H1 (cell line): ENCODE measurements at regions not wholly inside any gene's neighbourhood (a gene's known extent, or its start where the extent isn't known, plus 50 kb on each side); places are given as distances from the start of the nearest gene placed in this dataset.

Source experiments
- CTCF ChIA-PET: fragments of 300-600 bp; sonication (Branson Sonifier 250); formaldehyde crosslinking; loops from one replicate; lab custom pipeline; 2021; ENCODE audit not compliant: partially characterized antibody; lab: Charles Lee
- POLR2A ChIA-PET: fragments of 300-600 bp; sonication (Branson Sonifier 250); formaldehyde crosslinking; loops from one replicate; lab custom pipeline; 2021; ENCODE audit warnings: inconsistent platforms; ENCODE audit not compliant: partially characterized antibody; lab: Charles Lee
- DNase-seq, 2 experiments: peaks; one replicate each; pipeline versions ENCODE4 v3.0.0 to v3.0.0-alpha.2; 2010 to 2022; ENCODE audit warnings: low spot score in 2 of 2, low read depth in 1 of 2, mixed read lengths in 1 of 2
- FAIRE-seq: peaks from 2 replicates; lab custom pipeline; 2011; peaks lifted over from hg19 to GRCh38; lab: Jason Lieb, UNC
- H2AFZ ChIP-seq: 2 replicates; pipeline ENCODE4 v1.8.1; 2012; ENCODE audit warnings: low read length, inconsistent platforms
- H2AK5ac ChIP-seq: 2 replicates; pipeline ENCODE4 v1.6.1; 2013; ENCODE audit warnings: low read depth, low read length
- H2BK120ac ChIP-seq: replicated peaks from 2 replicates; pipeline ENCODE3; 2013; ENCODE audit warnings: low read depth, low read length, inconsistent platforms
- H2BK12ac ChIP-seq: 2 replicates; pipeline ENCODE4 v1.6.1; 2013; ENCODE audit warnings: low read depth, low read length
- H2BK15ac ChIP-seq: 2 replicates; pipeline ENCODE4 v1.6.1; 2013; ENCODE audit warnings: low read length
- H2BK20ac ChIP-seq: 2 replicates; pipeline ENCODE4 v1.6.1; 2013; ENCODE audit warnings: low read length
- H2BK5ac ChIP-seq: 2 replicates; pipeline ENCODE4 v1.6.1; 2013; ENCODE audit warnings: low read depth, low read length
- H3K14ac ChIP-seq: 2 replicates; pipeline ENCODE4 v1.6.1; 2013; ENCODE audit warnings: inconsistent platforms; ENCODE audit not compliant: insufficient read length
- H3K18ac ChIP-seq: 2 replicates; pipeline ENCODE4 v1.6.1; 2013; ENCODE audit warnings: low read length; ENCODE audit errors: extremely low read depth
- H3K23ac ChIP-seq: 2 replicates; pipeline ENCODE4 v1.6.1; 2013; ENCODE audit warnings: inconsistent platforms; ENCODE audit not compliant: insufficient read length
- H3K23me2 ChIP-seq: 2 replicates; pipeline ENCODE4 v1.6.1; 2013; ENCODE audit warnings: low read depth, low read length
- H3K27ac ChIP-seq: 2 replicates; pipeline ENCODE4 v1.6.1; 2011; ENCODE audit warnings: low read depth, low read length, inconsistent platforms
- H3K27me3 ChIP-seq, 4 experiments: replicated peaks in 1 of 4; 1 replicate in 1 of 4; 2 replicates in 3 of 4; pipeline versions ENCODE4 v1.6.1 to v1.8.1; 2011 to 2013; ENCODE audit warnings: low read length in 3 of 4, mild to moderate bottlenecking in 3 of 4, inconsistent platforms in 2 of 4, mixed read lengths in 2 of 4, moderate library complexity in 1 of 4; ENCODE audit not compliant: control insufficient read depth in 3 of 4, insufficient read depth in 3 of 4; ENCODE audit errors: extremely low read depth in 1 of 4
- H3K36me3 ChIP-seq, 4 experiments: 2 replicates each; pipeline versions ENCODE4 v1.6.1 to v1.8.1; 2011 to 2013; ENCODE audit warnings: mild to moderate bottlenecking in 4 of 4, low read length in 3 of 4, moderate library complexity in 2 of 4, control low read depth in 1 of 4, inconsistent platforms in 1 of 4; ENCODE audit not compliant: insufficient read depth in 4 of 4, control insufficient read depth in 2 of 4
- H3K4ac ChIP-seq: replicated peaks from 2 replicates; pipeline ENCODE3; 2013; ENCODE audit warnings: low read length, low read depth, mixed read lengths, inconsistent platforms; ENCODE audit not compliant: insufficient read length
- H3K4me1 ChIP-seq, 4 experiments: replicated peaks in 1 of 4; 1 replicate in 1 of 4; 2 replicates in 3 of 4; pipeline versions ENCODE4 v1.6.1 to v1.8.1; 2011 to 2013; ENCODE audit warnings: low read length in 3 of 4, inconsistent platforms in 2 of 4, mixed read lengths in 1 of 4; ENCODE audit not compliant: insufficient read depth in 4 of 4, control insufficient read depth in 3 of 4
- H3K4me2 ChIP-seq, 2 experiments: 2 replicates each; pipeline versions ENCODE4 v1.6.1 to v1.8.1; 2011 to 2013; ENCODE audit warnings: low read depth in 2 of 2, low read length in 2 of 2, control low read depth in 1 of 2, inconsistent platforms in 1 of 2, mild to moderate bottlenecking in 1 of 2; ENCODE audit not compliant: insufficient read depth in 1 of 2
- H3K4me3 ChIP-seq, 4 experiments: fragments of 200-600, 300-600 bp in 1 of 4; sonication (generic), shearing (Covaris generic), sonication (Bioruptor Twin) in 1 of 4; 2 replicates each; pipeline versions ENCODE4 v1.5.1 to v1.8.1; 2011 to 2016; ENCODE audit warnings: low read length in 4 of 4, low read depth in 3 of 4, control low read depth in 2 of 4, inconsistent platforms in 2 of 4, mild to moderate bottlenecking in 2 of 4, mixed read lengths in 1 of 4, moderate library complexity in 1 of 4; ENCODE audit not compliant: insufficient read depth in 2 of 4; ENCODE audit errors: extremely low read depth in 1 of 4
- H3K56ac ChIP-seq: replicated peaks from 2 replicates; pipeline ENCODE3; 2013; ENCODE audit warnings: low read depth, mild to moderate bottlenecking, mixed read lengths, low read length, inconsistent platforms; ENCODE audit not compliant: insufficient read length
- H3K79me1 ChIP-seq: 2 replicates; pipeline ENCODE4 v1.6.1; 2013; ENCODE audit warnings: low read depth, low read length, control low read depth
- H3K79me2 ChIP-seq, 2 experiments: 2 replicates each; pipeline versions ENCODE4 v1.6.1 to v1.8.1; 2012 to 2013; ENCODE audit warnings: low read length in 2 of 2, mild to moderate bottlenecking in 2 of 2, inconsistent platforms in 1 of 2; ENCODE audit not compliant: insufficient read depth in 2 of 2, control insufficient read depth in 1 of 2
- H3K9ac ChIP-seq, 4 experiments: replicated peaks in 1 of 4; 1 replicate in 1 of 4; 2 replicates in 3 of 4; pipeline versions ENCODE4 v1.6.1 to v1.8.1; 2011 to 2013; ENCODE audit warnings: low read depth in 3 of 4, low read length in 3 of 4, control low read depth in 2 of 4, mild to moderate bottlenecking in 2 of 4, moderate library complexity in 2 of 4, inconsistent platforms in 1 of 4; ENCODE audit errors: extremely low read depth in 1 of 4
- H3K9me3 ChIP-seq, 2 experiments: 2 replicates each; pipeline versions ENCODE4 v1.6.1 to v1.8.1; 2012 to 2013; ENCODE audit warnings: mild to moderate bottlenecking in 2 of 2, moderate library complexity in 2 of 2, control low read depth in 1 of 2, inconsistent platforms in 1 of 2, low read depth in 1 of 2, low read length in 1 of 2, mixed read lengths in 1 of 2; ENCODE audit not compliant: insufficient read depth in 2 of 2
- H4K20me1 ChIP-seq, 2 experiments: replicated peaks in 1 of 2; 2 replicates each; pipeline versions ENCODE3 to v1.8.1; 2011 to 2013; ENCODE audit warnings: inconsistent platforms in 2 of 2, low read length in 2 of 2, mild to moderate bottlenecking in 1 of 2; ENCODE audit not compliant: insufficient read depth in 2 of 2, control insufficient read depth in 1 of 2
- H4K5ac ChIP-seq: 2 replicates; pipeline ENCODE4 v1.6.1; 2013; ENCODE audit warnings: low read length, low read depth, mixed read lengths, inconsistent platforms; ENCODE audit not compliant: insufficient read length
- H4K8ac ChIP-seq: 2 replicates; pipeline ENCODE4 v1.8.0; 2013; ENCODE audit warnings: mild to moderate bottlenecking, moderate library complexity, low read length, inconsistent platforms; ENCODE audit not compliant: insufficient read depth; ENCODE audit errors: extremely low read depth
- H4K91ac ChIP-seq: replicated peaks from 2 replicates; pipeline ENCODE3; 2013; ENCODE audit warnings: low read length, mixed read lengths, inconsistent platforms; ENCODE audit not compliant: insufficient read length
- CREB1 ChIP-seq: IDR thresholded peaks from 2 replicates; pipeline ENCODE4 v1.6.1; 2012; ENCODE audit warnings: inconsistent platforms
- EP300 ChIP-seq, 2 experiments: IDR thresholded peaks; 1 replicate in 1 of 2; 2 replicates in 1 of 2; pipeline ENCODE4 v1.6.1; 2011 to 2012; ENCODE audit warnings: low read depth in 2 of 2, low read length in 2 of 2, mild to moderate bottlenecking in 2 of 2, borderline replicate concordance in 1 of 2, inconsistent platforms in 1 of 2, moderate library complexity in 1 of 2
- HDAC2 ChIP-seq, 2 experiments: fragments of 300-600 bp in 1 of 2; sonication (generic) in 1 of 2; IDR thresholded peaks; 2 replicates each; pipeline ENCODE4 v1.6.1; 2011 to 2012; ENCODE audit warnings: low read depth in 2 of 2, low read length in 2 of 2, mild to moderate bottlenecking in 2 of 2, moderate library complexity in 2 of 2, borderline replicate concordance in 1 of 2, inconsistent platforms in 1 of 2
- JUN ChIP-seq: IDR thresholded peaks from 2 replicates; pipeline ENCODE4 v1.6.1; 2011; ENCODE audit warnings: low read depth, mild to moderate bottlenecking, improper control_type of control experiment, low read length
- KDM1A ChIP-seq: fragments of 200-600, 300-600 bp; sonication (generic); IDR thresholded peaks from 2 replicates; pipeline ENCODE4 v1.7.1; 2016; ENCODE audit warnings: mild to moderate bottlenecking, low read length, borderline replicate concordance
- POLR2AphosphoS5 ChIP-seq: IDR thresholded peaks from 2 replicates; pipeline ENCODE4 v1.6.1; 2011; ENCODE audit warnings: low read depth, low read length
- RAD21 ChIP-seq, 2 experiments: IDR thresholded peaks in 1 of 2; conservative IDR thresholded peaks in 1 of 2; 2 replicates each; pipeline ENCODE4 v1.6.1; 2011; ENCODE audit warnings: low read depth in 2 of 2, low read length in 2 of 2, improper control_type of control experiment in 1 of 2, inconsistent platforms in 1 of 2, mild to moderate bottlenecking in 1 of 2, moderate library complexity in 1 of 2
- RFX5 ChIP-seq: IDR thresholded peaks from 2 replicates; pipeline ENCODE4 v1.6.1; 2011; ENCODE audit warnings: low read depth, low read length, improper control_type of control experiment, borderline replicate concordance
- RXRA ChIP-seq: IDR thresholded peaks from 2 replicates; pipeline ENCODE4 v1.6.1; 2011; ENCODE audit warnings: low read depth, mild to moderate bottlenecking, low read length, moderate library complexity; ENCODE audit not compliant: insufficient read depth
- SIRT6 ChIP-seq: IDR thresholded peaks from one replicate; pipeline ENCODE4 v1.7.1; 2012; ENCODE audit warnings: low read length, inconsistent platforms
- SIX5 ChIP-seq: IDR thresholded peaks from 2 replicates; pipeline ENCODE4 v1.6.1; 2011; ENCODE audit warnings: mild to moderate bottlenecking, low read depth, low read length
- TAF1 ChIP-seq: IDR thresholded peaks from 2 replicates; pipeline ENCODE4 v1.6.1; 2011; ENCODE audit warnings: mild to moderate bottlenecking, low read depth, low read length
- TBP ChIP-seq: IDR thresholded peaks from 2 replicates; pipeline ENCODE4 v1.6.1; 2011; ENCODE audit warnings: low read depth, low read length, improper control_type of control experiment
- WGBS, 2 experiments: shearing (Covaris generic) in 1 of 2; methylation state at CpG; one replicate each; pipeline versions ENCODE4 v1.1.6 to v1.1.7; 2013 to 2015; ENCODE audit warnings: low lambda C conversion rate in 2 of 2, mixed read lengths in 2 of 2, inconsistent platforms in 1 of 2, low coverage in 1 of 2, missing lambda C conversion rate in 1 of 2; ENCODE audit not compliant: insufficient replicate concordance in 2 of 2, insufficient coverage in 1 of 2, insufficient read length in 1 of 2; ENCODE audit errors: extremely low coverage in 1 of 2, missing lambda C conversion rate in 1 of 2; 5-methylcytosine and 5-hydroxymethylcytosine counted together
- TF ChIP-seq, protein P1 (sequence below): IDR thresholded peaks from 2 replicates; pipeline ENCODE4 v1.6.1; 2011; ENCODE audit warnings: low read length, improper control_type of control experiment

DNA sequence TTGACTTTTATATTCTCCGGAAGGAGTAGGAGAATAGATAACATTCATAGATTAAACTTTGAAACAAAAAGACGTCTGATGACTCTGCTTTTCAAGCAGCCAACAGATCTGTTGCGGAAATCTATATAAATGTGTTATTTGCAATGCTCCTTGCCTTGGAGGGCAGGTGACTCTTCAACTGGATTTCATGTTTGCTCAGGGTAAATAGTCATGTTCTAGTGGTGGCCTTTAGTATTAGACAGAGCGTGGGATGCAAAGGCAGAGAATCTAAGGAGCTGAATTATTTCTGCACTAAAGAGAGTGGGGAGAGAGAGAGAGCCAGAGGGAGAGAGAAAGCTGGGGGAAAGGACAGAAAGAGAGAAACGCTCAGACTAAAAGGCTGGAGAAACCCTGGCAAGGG, 454.3 kb downstream of the AJAP1 start:
- H4K8ac ChIP-seq = no peak overlapping the region
- H3K4me1 ChIP-seq = peaks cover 3 to 12% (median 4%) of the 10 kb centered on the region in 4 experiments; a peak in 6 of 7 replicates
- no peak overlapping the region for H2BK5ac ChIP-seq
- no peak overlapping the region for H2BK15ac ChIP-seq
- no peaks in the 10 kb centered on the region for H3K27me3 ChIP-seq
- ChIA-PET POLR2A (no interaction called here), CTCF (interaction anchor here (1.1 to 1.4 kb wide), 2 partner anchors 9 to 262 kb away, joined by 3 read pairs; no protein-coding TSS in a partner anchor)
- H3K18ac ChIP-seq = no peak overlapping the region
- no peaks in the 10 kb centered on the region for H3K79me2 ChIP-seq
- 85% methylated on average over 5 of the region's 5 CpGs; no CpG with 5 or more reads in 1 of the 2 experiments for WGBS, 2 experiments
- H3K79me1 ChIP-seq = no peaks in the 10 kb centered on the region
- H2BK20ac ChIP-seq = no peak overlapping the region
- no peak overlapping the region for H3K14ac ChIP-seq
- H3K4me3 ChIP-seq = no peak overlapping the region
- H2BK12ac ChIP-seq = no peak overlapping the region
- H3K23ac ChIP-seq = no peak overlapping the region
- H4K20me1 ChIP-seq = no peaks in the 10 kb centered on the region
- no peak overlapping the region for H4K91ac ChIP-seq
- no peak overlapping the region for H3K4ac ChIP-seq
- no peak overlapping the region for H3K27ac ChIP-seq
- no peak overlapping the region for H2AFZ ChIP-seq
- H2BK120ac ChIP-seq = no peak overlapping the region
- FAIRE-seq (no peak), DNase-seq (no peak)
- no peaks in the 10 kb centered on the region for H3K36me3 ChIP-seq
- no peak overlapping the region for H3K56ac ChIP-seq
- H3K9me3 ChIP-seq = no peaks in the 10 kb centered on the region
- H3K23me2 ChIP-seq = peaks cover 4% of the 10 kb centered on the region; the same call in 1 of the 2 replicates
- H3K9ac ChIP-seq = no peak overlapping the region
- no peak overlapping the region for H3K4me2 ChIP-seq
- no peak overlapping the region for H2AK5ac ChIP-seq
- H4K5ac ChIP-seq = no peak overlapping the region
- TF ChIP-seq SIX5 (no peak), RXRA (no peak), EP300 (IDR thresholded peaks at IDR 0.05; ENCODE audit: borderline replicate concordance in 1 of 2, low read depth in 2 of 2, low read length in 2 of 2) (no peak), POLR2AphosphoS5 (no peak), JUN (no peak), RFX5 (no peak), CREB1 (no peak), RAD21 (IDR thresholded peaks at IDR 0.05 in 1 of 2, conservative IDR thresholded peaks at IDR 0.05 in 1 of 2; ENCODE audit: low read depth in 2 of 2, low read length in 2 of 2) (no peak), HDAC2 (IDR thresholded peaks at IDR 0.05; ENCODE audit: borderline replicate concordance in 1 of 2, low read depth in 2 of 2, low read length in 2 of 2) (no peak), TBP (no peak), KDM1A (no peak), TAF1 (no peak), SIRT6 (no peak)
- TF ChIP-seq, protein P1, sequence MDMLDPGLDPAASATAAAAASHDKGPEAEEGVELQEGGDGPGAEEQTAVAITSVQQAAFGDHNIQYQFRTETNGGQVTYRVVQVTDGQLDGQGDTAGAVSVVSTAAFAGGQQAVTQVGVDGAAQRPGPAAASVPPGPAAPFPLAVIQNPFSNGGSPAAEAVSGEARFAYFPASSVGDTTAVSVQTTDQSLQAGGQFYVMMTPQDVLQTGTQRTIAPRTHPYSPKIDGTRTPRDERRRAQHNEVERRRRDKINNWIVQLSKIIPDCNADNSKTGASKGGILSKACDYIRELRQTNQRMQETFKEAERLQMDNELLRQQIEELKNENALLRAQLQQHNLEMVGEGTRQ = no peak
